ENCODE measurements at regions not wholly inside any gene's neighbourhood (a gene's known extent, or its start where the extent isn't known, plus 50 kb on each side); places are given as distances from the start of the nearest gene placed in this dataset.

DNA sequence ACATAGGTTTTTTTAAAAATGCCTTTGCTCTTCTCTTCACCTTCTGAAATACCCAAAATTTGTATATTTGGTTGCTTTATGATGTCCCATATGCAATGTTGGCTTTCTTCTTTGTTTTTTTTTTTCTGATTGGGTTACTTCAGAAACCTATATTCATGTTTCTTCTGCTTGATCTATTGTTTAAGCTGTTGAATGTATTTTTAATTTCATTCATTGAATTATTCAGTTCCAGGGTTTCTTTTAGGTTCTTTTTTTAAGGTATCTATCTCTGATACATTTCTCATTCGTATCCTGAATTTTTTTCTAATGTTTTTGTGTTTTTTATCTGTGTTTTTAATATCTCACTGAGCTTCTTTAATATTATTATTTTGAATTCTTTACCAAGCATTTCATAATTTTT lies 221.0 kb upstream of the MTPN start:
- TF ChIP-seq CTCF (conservative IDR thresholded peaks at IDR 0.05; ENCODE audit: low read depth, low read length) (no peak), EZH2phosphoT487 (IDR thresholded peaks at IDR 0.05; ENCODE audit: borderline replicate concordance, low read length) (no peak), EZH2 (IDR thresholded peaks at IDR 0.05; ENCODE audit: low read length, unreplicated experiment) (no peak)
